ENCODE measurements at regions not wholly inside any gene's neighbourhood (a gene's known extent, or its start where the extent isn't known, plus 50 kb on each side); places are given as distances from the start of the nearest gene placed in this dataset.

GRCh38 chr14:85316701-85317410 lies 213.1 kb upstream of the FLRT2 start:
- ATAC-seq (no peak), DNase-seq (no peak)
- POLR2A ChIA-PET = no interaction called here
- Mint-ChIP-seq H3K27ac (no peak overlapping the region), H3K27me3 (no peaks in the 10 kb centered on the region), H3K4me3 (no peak overlapping the region), H3K36me3 (ENCODE audit: low read depth) (no peaks in the 10 kb centered on the region), H3K4me1 (no peaks in the 10 kb centered on the region), H3K9me3 (ENCODE audit: low read depth) (peaks cover 5% of the 10 kb centered on the region)
- CTCF ChIA-PET = no interaction called here
- intact Hi-C loops (cut with DNase I, micrococcal nuclease) = no loop called here

GRCh38 chr14:85317491-85318021 lies 212.4 kb upstream of the FLRT2 start:
- intact Hi-C loops (cut with DNase I, micrococcal nuclease) = no loop called here
- Mint-ChIP-seq H3K4me1 (no peaks in the 10 kb centered on the region), H3K9me3 (ENCODE audit: low read depth) (peaks cover 5% of the 10 kb centered on the region), H3K27me3 (no peaks in the 10 kb centered on the region), H3K36me3 (ENCODE audit: low read depth) (no peaks in the 10 kb centered on the region), H3K4me3 (no peak overlapping the region), H3K27ac (no peak overlapping the region)
- DNase-seq = no peak
- CTCF ChIA-PET = no interaction called here
- POLR2A ChIA-PET = no interaction called here
- no peak for ATAC-seq

- intact Hi-C loops (cut with DNase I, micrococcal nuclease) = no loop called here
- DNase-seq (no peak), ATAC-seq (no peak)
- H3K4me3 Mint-ChIP-seq = no peak overlapping the region
- POLR2A ChIA-PET = no interaction called here
- CTCF ChIA-PET = no interaction called here
- H3K27me3 Mint-ChIP-seq = no peaks in the 10 kb centered on the region
- H3K9me3 Mint-ChIP-seq (ENCODE audit: low read depth) = peaks cover 5% of the 10 kb centered on the region
- no peaks in the 10 kb centered on the region for H3K36me3 Mint-ChIP-seq (ENCODE audit: low read depth)
- H3K27ac Mint-ChIP-seq = no peak overlapping the region
- no peaks in the 10 kb centered on the region for H3K4me1 Mint-ChIP-seq
Observed at GRCh38 chr14:85319101-85319500, 210.8 kb upstream of the FLRT2 start.

- ChIA-PET POLR2A (no interaction called here), CTCF (no interaction called here)
- intact Hi-C loops (cut with DNase I, micrococcal nuclease) = no loop called here
- ATAC-seq = no peak
- Mint-ChIP-seq H3K4me1 (no peaks in the 10 kb centered on the region), H3K27me3 (no peaks in the 10 kb centered on the region), H3K36me3 (ENCODE audit: low read depth) (no peaks in the 10 kb centered on the region), H3K4me3 (no peak overlapping the region), H3K27ac (no peak overlapping the region), H3K9me3 (ENCODE audit: low read depth) (peaks cover 5% of the 10 kb centered on the region)
- no peak for DNase-seq
Observed at GRCh38 chr14:85319998-85320630, 209.8 kb upstream of the FLRT2 start.

- ATAC-seq = no peak
- H3K27ac Mint-ChIP-seq = no peak overlapping the region
- ChIA-PET POLR2A (no interaction called here), CTCF (no interaction called here)
- DNase-seq = no peak
- no peak overlapping the region for H3K4me3 Mint-ChIP-seq
- intact Hi-C loops (cut with DNase I, micrococcal nuclease) = no loop called here
- H3K27me3 Mint-ChIP-seq = no peaks in the 10 kb centered on the region
- H3K4me1 Mint-ChIP-seq = no peaks in the 10 kb centered on the region
- no peaks in the 10 kb centered on the region for H3K36me3 Mint-ChIP-seq (ENCODE audit: low read depth)
- no peaks in the 10 kb centered on the region for H3K9me3 Mint-ChIP-seq (ENCODE audit: low read depth)
Observed at GRCh38 chr14:85325134-85326017, 204.6 kb upstream of the FLRT2 start.

- Mint-ChIP-seq H3K27me3 (no peaks in the 10 kb centered on the region), H3K4me3 (no peak overlapping the region), H3K4me1 (no peaks in the 10 kb centered on the region), H3K27ac (no peak overlapping the region), H3K9me3 (ENCODE audit: low read depth) (peaks cover 3% of the 10 kb centered on the region), H3K36me3 (ENCODE audit: low read depth) (no peaks in the 10 kb centered on the region)
- intact Hi-C loops (cut with DNase I, micrococcal nuclease) = no loop called here
- ATAC-seq (no peak), DNase-seq (no peak)
- ChIA-PET POLR2A (no interaction called here), CTCF (no interaction called here)
Observed at GRCh38 chr14:85332401-85332800, 197.5 kb upstream of the FLRT2 start.

GRCh38 chr14:85333313-85333712 lies 196.6 kb upstream of the FLRT2 start:
- no peak for DNase-seq
- H3K4me1 Mint-ChIP-seq = no peaks in the 10 kb centered on the region
- H3K36me3 Mint-ChIP-seq (ENCODE audit: low read depth) = no peaks in the 10 kb centered on the region
- H3K27me3 Mint-ChIP-seq = no peaks in the 10 kb centered on the region
- CTCF ChIA-PET = no interaction called here
- no peak overlapping the region for H3K4me3 Mint-ChIP-seq
- H3K27ac Mint-ChIP-seq = no peak overlapping the region
- intact Hi-C loops (cut with DNase I, micrococcal nuclease) = no loop called here
- POLR2A ChIA-PET = interaction anchor here (0.5 kb wide), 1 partner anchor 1292 kb away, joined by 4 read pairs; no protein-coding TSS in a partner anchor
- ATAC-seq = no peak
- peaks cover 3% of the 10 kb centered on the region for H3K9me3 Mint-ChIP-seq (ENCODE audit: low read depth)

GRCh38 chr14:85333841-85334240 lies 196.1 kb upstream of the FLRT2 start:
- intact Hi-C loops (cut with DNase I, micrococcal nuclease) = no loop called here
- Mint-ChIP-seq H3K4me1 (no peaks in the 10 kb centered on the region), H3K4me3 (no peak overlapping the region), H3K36me3 (ENCODE audit: low read depth) (no peaks in the 10 kb centered on the region), H3K9me3 (ENCODE audit: low read depth) (peaks cover 4% of the 10 kb centered on the region), H3K27ac (no peak overlapping the region), H3K27me3 (no peaks in the 10 kb centered on the region)
- ATAC-seq (no peak), DNase-seq (no peak)
- CTCF ChIA-PET = no interaction called here
- POLR2A ChIA-PET = no interaction called here

GRCh38 chr14:85334316-85334715 lies 195.6 kb upstream of the FLRT2 start:
- Mint-ChIP-seq H3K36me3 (ENCODE audit: low read depth) (no peaks in the 10 kb centered on the region), H3K4me1 (no peaks in the 10 kb centered on the region), H3K27ac (no peak overlapping the region), H3K9me3 (ENCODE audit: low read depth) (peaks cover 5% of the 10 kb centered on the region), H3K4me3 (no peak overlapping the region), H3K27me3 (no peaks in the 10 kb centered on the region)
- no peak for DNase-seq
- intact Hi-C loops (cut with DNase I, micrococcal nuclease) = no loop called here
- ChIA-PET CTCF (no interaction called here), POLR2A (no interaction called here)
- ATAC-seq = no peak

GRCh38 chr14:85336257-85336656 lies 193.7 kb upstream of the FLRT2 start:
- POLR2A ChIA-PET = no interaction called here
- ATAC-seq (no peak), DNase-seq (no peak)
- Mint-ChIP-seq H3K27me3 (no peaks in the 10 kb centered on the region), H3K4me1 (no peaks in the 10 kb centered on the region), H3K4me3 (no peak overlapping the region), H3K27ac (no peak overlapping the region), H3K36me3 (ENCODE audit: low read depth) (no peaks in the 10 kb centered on the region), H3K9me3 (ENCODE audit: low read depth) (peaks cover 8% of the 10 kb centered on the region)
- intact Hi-C loops (cut with DNase I, micrococcal nuclease) = no loop called here
- CTCF ChIA-PET = no interaction called here

GRCh38 chr14:85336817-85337216 lies 193.1 kb upstream of the FLRT2 start:
- Mint-ChIP-seq H3K4me1 (no peaks in the 10 kb centered on the region), H3K36me3 (ENCODE audit: low read depth) (no peaks in the 10 kb centered on the region), H3K27me3 (no peaks in the 10 kb centered on the region), H3K4me3 (no peak overlapping the region), H3K27ac (no peak overlapping the region), H3K9me3 (ENCODE audit: low read depth) (peaks cover 6% of the 10 kb centered on the region)
- intact Hi-C loops (cut with DNase I, micrococcal nuclease) = no loop called here
- ChIA-PET CTCF (no interaction called here), POLR2A (no interaction called here)
- DNase-seq (no peak), ATAC-seq (no peak)

- no peak overlapping the region for H3K4me3 Mint-ChIP-seq
- DNase-seq (no peak), ATAC-seq (no peak)
- no peak overlapping the region for H3K27ac Mint-ChIP-seq
- peaks cover 5% of the 10 kb centered on the region for H3K9me3 Mint-ChIP-seq (ENCODE audit: low read depth)
- intact Hi-C loops (cut with DNase I, micrococcal nuclease) = no loop called here
- H3K36me3 Mint-ChIP-seq (ENCODE audit: low read depth) = no peaks in the 10 kb centered on the region
- ChIA-PET CTCF (no interaction called here), POLR2A (no interaction called here)
- H3K27me3 Mint-ChIP-seq = no peaks in the 10 kb centered on the region
- H3K4me1 Mint-ChIP-seq = no peaks in the 10 kb centered on the region
Observed at GRCh38 chr14:85338895-85339294, 191.0 kb upstream of the FLRT2 start.
